ENCODE measurements at regions not wholly inside any gene's neighbourhood (a gene's known extent, or its start where the extent isn't known, plus 50 kb on each side); places are given as distances from the start of the nearest gene placed in this dataset.
"Not testable (repeated sequence)": the region's sequence is repeated elsewhere in the genome, so short reads cannot be mapped to it uniquely, and the experiment has no call there.

DNA sequence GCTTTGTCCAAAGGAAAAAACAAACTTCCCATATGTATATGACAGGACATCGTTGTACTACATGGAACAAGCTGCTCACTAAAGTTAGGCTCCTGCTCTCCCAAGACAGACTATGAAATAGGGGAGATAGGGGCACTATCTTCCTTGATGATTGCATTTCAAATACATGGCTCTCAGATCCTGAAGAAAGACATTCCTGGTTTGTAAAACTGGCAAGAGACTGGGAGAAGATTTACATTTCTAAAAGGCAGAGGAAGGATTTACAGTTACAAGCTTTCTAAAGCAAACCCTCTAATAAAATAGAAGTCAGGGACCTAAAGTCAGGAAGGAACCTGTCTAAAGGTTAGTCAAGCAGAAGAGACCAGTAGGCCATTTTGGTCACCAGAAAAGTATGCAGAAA, 103.7 kb downstream of the SLC17A6 start:
- no peak for DNase-seq

DNA sequence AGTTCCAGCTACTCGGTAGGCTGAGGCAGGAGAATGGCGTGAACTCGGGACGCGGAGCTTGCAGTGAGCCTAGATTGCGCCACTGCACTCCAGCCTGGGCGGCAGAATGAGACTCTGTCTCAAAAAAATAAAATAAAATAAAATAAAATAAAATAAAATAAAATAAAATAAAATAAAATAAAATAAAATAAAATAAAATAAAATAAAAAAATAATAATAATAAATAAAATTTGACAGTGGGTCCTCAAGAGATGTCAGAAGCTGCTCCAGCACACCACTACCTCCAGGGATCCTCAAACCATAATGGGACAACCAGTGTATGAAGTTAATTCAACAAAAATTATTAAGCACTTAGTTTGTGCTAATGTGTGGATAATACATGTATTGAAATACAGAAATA, 97.4 kb downstream of the SLC17A6 start:
- not testable (repeated sequence) for DNase-seq

DNA sequence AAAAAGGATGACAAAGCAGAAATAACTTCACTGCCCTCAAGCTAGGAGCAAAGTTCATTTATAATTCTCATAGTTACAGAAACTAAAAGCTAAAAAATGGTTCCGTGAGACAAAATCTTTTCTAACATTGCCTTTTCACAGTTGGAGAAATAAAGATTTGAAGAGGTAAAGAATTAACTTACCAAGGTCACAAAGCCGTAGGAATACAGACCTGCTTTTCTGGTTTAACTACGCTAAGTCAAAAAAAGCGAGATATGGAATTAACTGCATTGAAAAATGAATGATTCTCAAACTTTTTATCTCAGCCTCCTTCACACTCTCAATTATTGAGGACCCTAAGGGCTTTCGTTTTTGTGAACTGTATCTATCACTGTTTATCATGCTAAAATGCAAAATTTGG, 95.3 kb downstream of the SLC17A6 start:
- no peak for DNase-seq

DNA sequence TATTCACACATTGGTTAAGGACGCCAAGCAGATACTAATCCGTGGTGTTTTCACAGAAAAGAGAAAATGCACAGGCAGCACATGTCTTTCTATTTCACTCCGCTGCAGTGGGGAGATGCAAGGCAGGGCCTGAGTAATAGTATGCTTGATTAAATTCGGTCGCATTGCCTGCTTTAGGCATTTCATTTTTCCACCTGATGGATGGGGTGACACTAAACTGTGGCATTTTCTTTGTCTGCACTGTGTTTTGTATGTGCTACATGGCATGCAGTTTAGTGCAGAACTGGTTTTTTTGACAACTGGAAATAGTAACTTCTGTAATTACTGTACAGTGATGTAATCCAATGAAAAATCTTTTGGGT, 94.9 kb downstream of the SLC17A6 start:
- no peak for DNase-seq

DNA sequence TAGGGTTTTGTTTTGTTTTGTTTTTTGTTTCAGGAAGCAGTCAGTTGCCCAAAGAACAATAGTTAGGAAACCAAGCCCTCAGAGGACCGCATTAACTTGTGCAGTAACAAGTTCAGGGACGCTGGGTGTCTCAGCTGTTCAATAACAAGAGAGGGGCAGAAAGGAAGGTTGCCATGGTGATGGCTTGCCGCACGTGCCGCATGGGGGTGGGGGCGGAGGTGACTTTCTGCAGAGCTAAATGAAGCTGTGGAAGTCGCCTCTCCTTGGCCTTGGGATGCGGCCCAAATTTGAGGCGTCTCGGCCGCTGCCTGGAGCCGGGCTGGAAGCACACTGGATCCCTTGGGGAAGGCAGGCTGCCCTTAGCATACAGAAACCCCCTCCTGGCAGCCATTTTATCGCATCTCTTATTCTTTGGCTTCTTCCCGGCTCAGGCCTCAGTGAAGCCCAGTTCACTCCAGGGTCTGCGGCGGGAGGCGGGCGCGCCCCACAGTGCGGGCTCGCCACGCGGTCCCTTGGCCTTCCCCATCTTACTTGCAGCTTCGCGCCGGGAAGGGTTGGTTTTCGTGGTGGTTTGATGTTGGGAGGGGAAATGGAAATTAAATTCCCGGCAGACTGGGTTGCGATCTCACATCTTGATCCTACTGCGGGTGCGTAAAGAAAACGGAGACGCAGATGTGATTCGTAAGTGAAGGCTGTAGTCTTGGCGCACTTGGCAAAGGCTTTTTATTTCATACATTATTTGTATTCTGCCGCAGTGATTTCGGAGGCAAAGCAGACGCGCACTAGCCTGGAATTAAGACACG, 94.3 kb downstream of the SLC17A6 start:
- peak; percentile 19 for DNase-seq

DNA sequence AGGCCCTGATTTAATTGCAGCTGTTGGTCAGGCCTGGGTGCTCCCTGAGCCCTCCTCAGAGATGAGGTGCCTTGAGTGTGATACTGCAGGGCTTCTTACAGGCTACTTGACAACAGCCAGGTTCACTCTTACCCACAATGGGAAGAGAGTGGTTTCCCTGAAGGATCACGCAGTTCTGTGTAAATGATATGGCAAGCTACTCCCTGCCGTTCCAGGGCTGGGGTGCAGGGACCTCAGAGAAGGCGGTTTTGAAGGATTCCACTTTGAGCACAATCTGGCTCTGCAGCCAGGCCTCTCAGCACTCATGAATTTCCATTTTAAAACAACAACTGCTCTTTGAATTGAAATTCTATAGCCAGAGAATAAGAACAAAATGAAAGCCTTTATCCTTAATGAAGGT, 92.9 kb downstream of the SLC17A6 start:
- no peak for DNase-seq

DNA sequence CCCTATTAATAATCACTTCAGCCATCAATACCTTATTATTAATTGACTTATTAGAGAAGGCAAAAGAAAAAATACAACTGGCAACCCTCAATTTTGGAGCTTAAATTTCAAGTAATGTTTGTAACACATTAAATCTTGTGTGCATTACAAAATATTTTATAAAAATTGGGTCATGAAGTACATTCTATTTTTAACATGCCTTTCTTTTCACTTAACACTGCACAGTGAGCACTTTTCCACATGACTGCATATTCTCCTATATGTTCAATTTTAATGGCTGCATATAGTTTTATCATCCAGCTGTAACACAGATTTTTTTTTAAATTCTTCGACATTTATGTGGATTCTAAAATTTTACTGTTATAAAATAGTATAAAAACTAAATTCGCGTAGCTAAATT, 92.5 kb downstream of the SLC17A6 start:
- DNase-seq = no peak

DNA sequence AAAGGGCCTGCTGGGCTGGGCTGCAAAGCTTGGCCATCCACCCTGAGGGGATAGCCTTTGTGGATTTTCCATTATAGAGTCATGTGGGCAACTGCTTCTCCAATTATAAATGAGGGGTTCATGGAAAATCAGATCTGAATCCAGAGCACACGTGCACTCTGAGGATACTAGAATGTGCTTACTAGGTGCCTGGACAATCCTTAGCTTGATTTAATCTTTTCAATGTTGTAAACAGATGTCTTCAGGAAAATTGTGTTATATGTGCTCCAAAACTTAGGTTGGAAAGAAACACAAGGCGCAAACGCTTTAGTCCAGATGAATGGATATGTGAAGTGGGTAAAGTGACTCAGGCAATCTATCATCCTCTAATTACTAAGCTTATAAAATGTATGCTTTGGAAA, 92.0 kb downstream of the SLC17A6 start:
- no peak for DNase-seq

Measured in activated CD4-positive, alpha-beta T cell treated with anti-CD3 and anti-CD28 coated beads for 48 hours (primary cell).